Posterior cingulate gyrus (tissue), 11 donors: ENCODE measurements at regions not wholly inside any gene's neighbourhood (a gene's known extent, or its start where the extent isn't known, plus 50 kb on each side); places are given as distances from the start of the nearest gene placed in this dataset.
"Not testable (repeated sequence)": the region's sequence is repeated elsewhere in the genome, so short reads cannot be mapped to it uniquely, and the experiment has no call there.

ENCODE experiments used
- DNase-seq, 10 donors: peaks; one replicate each; pipeline versions ENCODE4 v3.0.0 to v3.0.0-alpha.2; 2020 to 2021; ENCODE audit warnings: mixed read lengths in 3 of 10
- intact Hi-C: fragments of 100-400 bp; cut with DNase I; formaldehyde crosslinking; loops from one replicate; pipeline ENCODE4 v1.15.1; 2023

- no peak for DNase-seq
- intact Hi-C loops, result no loop called here
Measured at GRCh38 chr3:106850437-106850836, 526.8 kb upstream of the CCDC54 start.

DNA sequence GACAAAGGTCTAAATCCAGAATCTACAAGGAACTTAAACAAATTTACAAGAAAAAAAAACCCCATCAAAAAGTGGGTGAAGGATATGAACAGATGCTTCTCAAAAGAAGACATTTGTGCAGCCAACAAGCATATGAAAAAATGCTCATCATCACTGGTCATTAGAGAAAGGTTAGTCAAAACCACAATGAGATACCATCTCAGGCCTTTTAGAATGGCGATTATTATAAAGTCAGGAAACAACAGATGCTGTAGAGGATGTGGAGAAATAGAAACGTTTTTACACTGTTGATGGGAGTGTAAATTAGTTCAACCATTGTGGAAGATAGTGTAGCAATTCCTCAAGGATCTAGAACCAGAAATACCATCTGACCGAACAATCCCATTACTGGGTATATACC, 518.9 kb upstream of the CCDC54 start:
- intact Hi-C loops, DNase-seq: not testable (repeated sequence)

GRCh38 chr3:106860182-106860581, 517.1 kb upstream of the CCDC54 start:
- intact Hi-C loops, result no loop called here
- no peak for DNase-seq

GRCh38 chr3:106862067-106862466, 515.2 kb upstream of the CCDC54 start:
- no peak for DNase-seq
- intact Hi-C loops, result no loop called here

DNA sequence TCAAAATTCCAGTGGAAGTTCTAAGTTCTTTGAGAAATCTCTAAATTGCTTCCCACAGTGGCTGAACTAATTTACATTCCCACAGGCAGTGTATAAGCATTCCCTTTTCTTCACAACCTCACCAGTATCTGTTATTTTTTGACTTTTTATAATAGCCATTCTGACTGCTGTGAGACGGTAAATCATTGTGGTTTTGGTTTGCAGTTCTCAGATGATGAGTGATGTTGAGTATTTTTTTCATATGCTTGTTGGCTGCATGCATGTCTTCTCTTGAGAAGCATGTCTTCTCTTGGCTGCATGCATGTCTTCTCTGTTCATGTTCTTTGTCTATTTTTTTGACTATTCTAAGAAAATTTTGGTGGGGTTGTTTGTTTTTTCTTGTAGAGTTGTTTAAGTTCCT, 499.6 kb upstream of the CCDC54 start:
- DNase-seq, result no peak
- intact Hi-C loops, result no loop called here

GRCh38 chr3:106880206-106880605, 497.0 kb upstream of the CCDC54 start:
- intact Hi-C loops, result no loop called here
- DNase-seq, result no peak

DNA sequence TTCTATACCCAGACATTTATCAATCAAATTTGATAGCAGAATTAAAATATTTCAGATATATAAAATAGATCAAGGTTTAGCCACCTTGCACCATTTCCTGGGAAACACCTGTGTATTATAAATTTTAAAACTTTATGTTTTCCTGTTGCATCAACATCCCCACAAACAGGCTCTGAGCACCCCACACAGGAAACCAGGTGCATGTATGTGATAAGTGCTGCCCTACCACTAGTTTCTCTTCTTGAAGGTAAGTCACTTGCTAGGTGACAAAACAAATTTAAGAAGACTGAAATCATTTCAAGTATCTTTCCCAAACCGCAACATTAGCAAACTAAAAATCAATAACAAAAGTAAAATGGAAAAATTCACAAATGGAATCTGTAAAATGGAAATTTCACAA, 496.1 kb upstream of the CCDC54 start:
- intact Hi-C loops, result no loop called here
- no peak for DNase-seq

DNA sequence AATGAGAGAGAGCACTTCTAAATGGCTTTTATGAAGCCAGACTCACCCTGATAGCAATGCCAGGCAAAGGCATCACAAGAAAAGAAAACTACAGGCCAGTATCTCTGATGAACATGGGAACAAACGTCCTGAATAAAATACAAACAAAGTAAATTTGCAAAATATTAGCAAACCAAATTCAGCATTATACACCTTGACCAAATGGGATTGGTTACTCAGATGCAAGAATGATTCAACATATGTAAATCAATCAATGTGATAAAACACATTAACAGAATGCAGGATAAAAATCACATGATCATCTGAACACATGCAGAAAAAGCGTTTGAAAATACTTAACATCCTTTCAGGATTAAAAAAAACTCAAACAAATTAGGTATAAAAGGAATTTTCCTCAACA, 494.9 kb upstream of the CCDC54 start:
- intact Hi-C loops, result no loop called here
- no peak for DNase-seq

GRCh38 chr3:106906074-106906473, 471.2 kb upstream of the CCDC54 start:
- DNase-seq, result no peak
- intact Hi-C loops, result no loop called here

DNA sequence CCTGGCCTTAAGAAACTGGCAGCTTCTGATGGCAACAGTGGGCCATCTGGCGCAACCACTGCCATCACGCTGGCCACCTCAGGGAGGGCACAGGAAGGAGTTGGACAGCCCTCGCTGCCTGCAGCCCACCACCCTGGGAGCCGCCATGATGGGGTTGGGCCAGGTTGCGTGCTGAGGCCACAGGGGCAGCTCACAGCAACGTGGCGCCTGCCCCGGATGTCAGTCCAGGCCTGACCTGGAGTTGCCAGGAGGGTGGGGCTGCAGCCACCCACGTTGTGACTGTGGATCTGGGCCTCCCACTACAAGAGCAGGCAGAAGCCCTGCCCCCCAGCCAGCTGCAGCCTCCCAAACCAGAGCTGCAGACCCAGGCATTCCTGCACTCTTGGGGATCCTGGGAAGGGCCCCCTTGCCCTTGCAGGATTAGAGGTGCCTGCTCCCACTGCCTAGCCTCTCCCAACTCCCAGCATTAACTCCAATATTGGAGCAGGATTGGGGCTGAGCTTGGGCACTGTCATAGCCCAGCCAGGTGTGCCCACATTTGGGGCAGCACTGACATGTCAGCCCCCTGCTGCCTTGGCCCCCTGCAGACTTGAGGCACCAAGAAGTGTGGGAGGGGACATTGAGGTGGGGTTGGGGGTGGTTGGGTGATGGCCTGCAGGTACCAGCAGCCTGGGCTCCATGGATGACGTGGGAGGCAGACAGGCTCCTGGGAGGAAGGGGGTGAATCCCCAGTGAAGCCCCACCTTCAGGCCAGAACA, 468.9 kb upstream of the CCDC54 start:
- DNase-seq, result peak in 2 of 10 donors; percentile 29 to 58
- intact Hi-C loops, result loop anchor here (1.0 kb wide), 1 partner anchor 29 kb away; no protein-coding TSS in a partner anchor

GRCh38 chr3:106913111-106913698, 464.0 kb upstream of the CCDC54 start:
- intact Hi-C loops, result no loop called here
- peak in 2 of 10 donors; percentile 37 to 67 for DNase-seq

- DNase-seq, result no peak
- intact Hi-C loops, result no loop called here
Measured at GRCh38 chr3:106913966-106914365, 463.3 kb upstream of the CCDC54 start.

DNA sequence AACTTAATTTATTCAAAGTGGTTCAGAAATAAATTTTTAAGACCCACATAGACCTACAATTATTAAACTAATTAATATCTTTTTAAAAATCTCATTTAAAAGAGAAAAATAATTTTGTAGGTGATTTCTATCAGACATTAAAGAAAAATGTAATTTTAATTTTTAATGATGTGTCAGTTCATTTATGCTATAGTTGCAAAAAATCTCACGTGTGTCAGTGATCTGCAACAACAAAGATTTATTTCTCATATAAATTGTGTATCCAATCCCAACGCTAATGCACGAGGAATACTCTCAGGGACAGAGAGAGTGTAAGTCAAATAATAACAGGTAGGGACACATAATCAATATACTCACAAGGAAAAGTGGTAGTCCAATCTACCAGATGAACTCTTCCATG, 456.6 kb upstream of the CCDC54 start:
- intact Hi-C loops, result no loop called here
- no peak for DNase-seq

DNA sequence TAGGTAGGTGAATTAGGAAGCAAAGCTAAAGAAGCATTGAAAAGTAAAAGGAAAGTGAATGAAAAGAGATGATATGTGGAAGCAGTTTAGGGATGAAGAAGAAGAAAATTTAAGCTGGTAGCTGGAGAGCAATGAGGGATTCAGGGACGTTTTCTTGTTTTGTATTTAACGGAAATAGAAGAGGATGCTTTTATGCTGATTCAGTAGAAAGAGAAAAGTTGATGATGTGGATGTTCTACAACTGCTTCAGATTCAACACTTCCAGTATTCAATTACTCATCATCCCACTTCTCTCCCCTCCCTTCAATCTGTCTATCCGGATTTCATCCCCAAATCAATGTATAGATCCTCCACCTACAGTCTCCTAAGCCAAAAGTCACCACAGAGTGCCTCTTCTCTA, 448.2 kb upstream of the CCDC54 start:
- intact Hi-C loops, result no loop called here
- DNase-seq, result no peak

GRCh38 chr3:106930086-106930485, 447.2 kb upstream of the CCDC54 start:
- intact Hi-C loops, result no loop called here

GRCh38 chr3:106931904-106932303, 445.3 kb upstream of the CCDC54 start:
- no peak for DNase-seq
- intact Hi-C loops, result no loop called here

More at GRCh38 chr3:106930086-106930485, 447.2 kb upstream of the CCDC54 start:
- DNase-seq, result no peak

GRCh38 chr3:106936337-106936736, 440.9 kb upstream of the CCDC54 start:
- intact Hi-C loops, result no loop called here
- DNase-seq, result no peak

DNA sequence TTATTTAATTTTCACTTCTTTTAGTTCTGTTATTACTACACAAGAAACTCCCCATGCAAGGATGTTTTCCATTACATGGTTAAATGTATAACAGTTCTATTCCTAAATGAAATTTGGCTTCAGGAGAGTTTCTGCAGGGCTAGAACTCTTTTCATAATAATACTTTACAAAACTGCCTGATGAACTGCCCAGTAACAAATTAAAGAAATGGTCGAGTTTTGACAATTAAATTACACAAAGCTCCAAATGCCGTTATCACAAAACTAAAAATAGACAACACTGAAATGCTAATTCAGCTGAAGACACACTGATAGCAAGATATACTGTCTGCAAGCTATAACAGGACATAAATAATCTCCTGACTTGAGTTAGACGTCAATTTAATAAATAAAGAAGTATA, 435.2 kb upstream of the CCDC54 start:
- intact Hi-C loops, result no loop called here
- DNase-seq, result no peak

GRCh38 chr3:106943071-106943470, 434.2 kb upstream of the CCDC54 start:
- intact Hi-C loops, result no loop called here
- DNase-seq, result no peak

DNA sequence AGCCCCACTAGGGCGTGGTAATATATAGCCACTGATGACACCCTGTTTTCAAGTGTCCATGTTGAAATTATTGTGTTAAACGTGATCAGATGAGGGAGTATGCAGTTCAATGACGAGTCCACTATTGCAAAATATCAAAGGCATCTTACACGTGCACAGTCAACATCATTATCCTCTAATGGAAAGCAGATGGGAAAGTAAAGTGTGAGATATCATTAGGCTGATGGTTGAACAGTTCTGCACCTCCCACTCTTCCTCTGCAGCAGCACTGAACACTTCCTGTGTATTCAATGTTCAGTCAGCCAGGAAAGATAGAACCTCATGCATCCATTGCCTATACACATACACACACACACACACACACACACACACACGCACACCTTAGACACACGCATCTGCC, 431.8 kb upstream of the CCDC54 start:
- intact Hi-C loops, result no loop called here
- no peak for DNase-seq

DNA sequence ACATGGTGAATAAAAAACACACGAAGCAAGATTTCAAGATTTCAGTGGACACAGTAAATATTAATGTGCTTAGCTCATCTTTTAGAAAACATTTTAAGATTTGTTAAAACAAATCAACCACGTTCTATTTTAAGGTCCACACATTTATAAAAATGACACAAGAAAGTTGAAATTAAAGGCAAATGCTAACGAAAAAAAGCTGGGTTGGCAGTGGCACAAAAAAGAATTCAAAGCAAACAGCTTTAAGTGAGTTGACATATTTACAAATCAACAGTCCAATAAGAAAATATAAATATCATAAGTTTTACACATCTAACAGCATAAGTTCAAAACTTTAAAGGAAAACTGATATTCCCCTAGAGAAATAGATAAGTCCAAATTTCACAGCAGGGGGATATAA, 430.4 kb upstream of the CCDC54 start:
- no peak for DNase-seq

DNA sequence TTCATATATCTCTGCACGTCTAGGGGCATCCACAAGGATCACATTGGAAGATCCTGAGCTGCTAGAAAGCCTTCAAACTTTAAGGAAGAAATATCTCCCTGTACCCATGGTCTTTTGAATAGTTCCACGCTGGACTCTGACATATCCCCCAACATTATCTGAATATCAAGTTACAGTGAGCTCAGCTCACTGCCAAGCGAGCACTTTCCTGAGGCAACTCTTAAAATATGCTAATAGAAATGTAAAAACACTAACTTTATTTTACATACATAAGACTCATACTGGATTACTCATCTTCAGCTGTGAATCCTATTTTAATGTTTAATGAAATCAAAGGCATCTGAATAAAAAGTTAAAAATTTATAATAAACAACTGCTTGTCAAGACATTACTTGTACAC, 420.2 kb upstream of the CCDC54 start:
- DNase-seq, result no peak
- intact Hi-C loops, result no loop called here

More for the DNA sequence above, 430.4 kb upstream of the CCDC54 start:
- intact Hi-C loops, result no loop called here
